Fibroblast of peridontal ligament (primary cell): ENCODE measurements at regions not wholly inside any gene's neighbourhood (a gene's known extent, or its start where the extent isn't known, plus 50 kb on each side); places are given as distances from the start of the nearest gene placed in this dataset.

Source experiments
- DNase-seq: peaks from one replicate; pipeline ENCODE4 v3.0.0-alpha.2; 2010; ENCODE audit errors: extremely low read depth

DNA sequence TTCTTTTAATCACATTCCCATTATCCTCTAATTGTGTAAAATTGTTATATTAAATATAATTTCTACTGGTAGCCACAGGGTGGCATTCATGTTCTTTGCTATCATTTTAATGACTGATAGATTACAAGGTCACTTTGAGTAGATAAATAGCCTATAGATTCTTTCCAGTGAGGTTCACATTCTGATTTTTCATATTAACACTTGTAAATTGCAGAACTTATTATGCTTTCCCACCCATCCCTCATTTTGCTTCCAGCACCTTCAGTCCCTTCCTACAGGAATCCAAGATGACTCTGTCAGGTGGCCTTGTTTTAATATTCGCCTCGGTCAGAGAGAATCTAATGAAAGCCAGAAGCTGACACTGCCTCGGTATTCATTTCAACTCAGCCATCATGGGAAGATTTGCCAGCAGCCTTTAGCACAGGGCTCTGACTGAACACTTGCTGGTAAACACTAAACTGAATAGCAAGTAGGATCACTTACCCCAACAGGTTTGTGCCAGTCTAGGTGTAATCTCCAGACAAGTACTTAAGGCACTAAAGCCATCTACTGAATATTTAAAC lies 101.2 kb upstream of the FSHR start:
- peak; percentile 48 for DNase-seq

DNA sequence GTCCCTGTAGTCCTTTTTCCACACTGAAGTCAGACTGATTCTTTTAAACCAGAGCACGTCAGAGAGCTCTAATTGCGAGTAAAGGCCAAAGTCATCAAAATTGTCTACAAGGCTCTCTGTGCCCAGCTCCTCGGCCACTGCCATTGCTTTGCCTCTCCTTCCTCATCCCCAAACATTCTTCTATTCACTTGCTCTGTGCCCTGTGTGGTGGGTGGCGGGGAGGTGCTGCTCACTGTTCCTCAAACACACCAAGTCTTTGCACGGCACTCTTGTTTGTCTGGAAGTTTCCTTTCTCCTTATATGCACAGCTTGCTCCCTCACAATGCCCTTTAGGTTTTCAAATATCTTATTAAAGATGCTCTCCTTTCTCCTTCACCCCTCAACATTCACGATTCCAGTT lies 100.1 kb upstream of the FSHR start:
- DNase-seq: no peak

GRCh38 chr2:49251766-49252165 lies 97.5 kb upstream of the FSHR start:
- peak; percentile 92 for DNase-seq

GRCh38 chr2:49251251-49251650 lies 96.9 kb upstream of the FSHR start:
- no peak for DNase-seq

DNA sequence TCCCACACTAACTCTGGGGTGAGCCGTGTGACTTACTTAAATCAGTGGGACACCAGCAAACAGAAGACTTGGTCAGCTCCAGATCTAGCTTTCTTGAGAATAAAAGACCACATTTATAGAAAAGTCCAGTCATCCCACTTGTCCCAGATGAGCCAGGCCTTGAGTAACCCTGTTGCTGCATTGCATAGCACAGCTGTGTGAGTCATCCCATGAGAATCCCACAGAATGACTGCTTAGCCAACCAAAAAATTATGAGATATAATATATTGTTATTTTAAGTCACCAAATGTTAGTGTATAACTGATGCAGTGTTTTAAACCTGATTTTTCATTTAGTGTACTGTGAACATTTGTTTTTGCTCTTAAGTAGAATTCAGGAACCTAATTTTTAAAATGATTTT lies 94.2 kb upstream of the FSHR start:
- peak; percentile 99 for DNase-seq

DNA sequence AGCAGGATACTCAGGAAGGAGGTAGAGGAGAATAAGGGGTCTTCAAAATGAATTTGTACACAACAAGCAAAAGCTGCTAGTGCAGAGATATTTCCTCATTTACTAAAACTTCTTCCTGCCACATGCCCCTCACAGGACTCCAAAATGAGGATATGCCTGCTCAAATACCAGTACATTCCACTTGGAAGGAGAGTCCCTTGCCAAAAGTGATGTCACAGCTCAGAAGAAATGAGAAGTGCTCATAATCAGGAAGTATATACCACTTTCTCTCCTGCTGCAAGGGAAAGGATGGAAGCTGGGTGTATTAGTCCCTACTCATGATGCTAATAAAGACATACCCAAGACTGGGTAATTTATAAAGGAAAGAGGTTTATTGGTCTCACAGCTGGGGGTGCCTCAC lies 87.7 kb upstream of the FSHR start:
- DNase-seq: peak; percentile 77

GRCh38 chr2:49241501-49241900 lies 87.2 kb upstream of the FSHR start:
- DNase-seq: peak; percentile 75

GRCh38 chr2:49240608-49241007 lies 86.3 kb upstream of the FSHR start:
- DNase-seq: peak; percentile 56

- DNase-seq: no peak
These were observed 84.3 kb upstream of the FSHR start for GRCh38 chr2:49238604-49238960.

DNA sequence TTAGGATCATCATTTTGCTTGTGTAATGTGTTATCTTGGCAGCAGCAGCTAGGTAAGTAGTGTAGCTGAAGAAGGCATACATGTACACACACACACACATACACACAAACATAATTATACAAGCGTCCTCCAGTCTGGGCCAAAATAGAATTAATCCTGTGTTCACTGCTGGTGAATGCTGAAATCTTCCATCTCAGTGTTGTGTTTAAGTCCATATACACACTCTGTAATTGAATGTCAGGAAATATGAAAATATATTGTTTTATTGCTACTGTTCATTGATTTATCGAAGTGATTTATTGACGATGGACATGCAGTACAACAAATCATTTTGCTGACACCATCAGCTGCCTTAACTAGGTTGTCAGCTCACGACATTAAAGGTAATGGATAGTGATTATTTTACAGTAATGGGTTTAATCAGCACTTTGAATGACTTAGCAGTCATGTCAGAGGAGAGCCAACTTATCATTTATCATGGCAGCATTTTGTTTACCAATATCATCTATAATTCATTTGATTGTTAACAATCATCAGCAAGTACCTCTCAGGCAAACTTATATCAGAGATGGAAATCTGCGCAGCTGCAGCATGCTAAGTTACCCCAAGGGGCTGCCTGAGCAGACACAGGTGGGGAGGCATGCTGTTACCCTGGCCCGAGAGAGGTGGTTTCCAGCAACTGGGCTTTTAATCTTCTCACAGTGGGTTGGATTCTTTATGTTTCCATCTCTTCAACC lies 83.7 kb upstream of the FSHR start:
- DNase-seq: no peak

GRCh38 chr2:49236316-49236715 lies 82.0 kb upstream of the FSHR start:
- DNase-seq: no peak

DNA sequence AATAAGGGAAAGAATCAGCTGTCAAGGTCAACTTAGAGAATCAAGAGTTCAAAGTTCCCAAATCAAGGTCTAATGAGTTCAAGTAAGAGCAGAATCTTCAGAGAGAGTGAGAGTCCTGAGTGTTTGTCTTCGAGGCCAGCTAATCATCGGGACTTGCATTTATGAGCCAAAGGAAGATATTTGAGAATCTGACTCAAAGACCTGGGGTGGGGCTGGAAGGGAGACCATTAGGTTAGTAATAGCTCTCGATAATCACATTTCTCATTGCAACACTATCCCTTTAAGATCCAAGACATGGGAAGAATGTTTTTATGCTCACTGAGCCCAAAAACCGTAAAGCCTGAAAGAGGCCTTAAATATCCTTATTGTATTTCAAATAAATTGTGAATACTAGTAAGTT lies 72.0 kb upstream of the FSHR start:
- DNase-seq: no peak

- peak; percentile 12 for DNase-seq
These were observed 70.8 kb upstream of the FSHR start for GRCh38 chr2:49225126-49225525.

- no peak for DNase-seq
These were observed 70.2 kb upstream of the FSHR start for GRCh38 chr2:49224426-49225010.

DNA sequence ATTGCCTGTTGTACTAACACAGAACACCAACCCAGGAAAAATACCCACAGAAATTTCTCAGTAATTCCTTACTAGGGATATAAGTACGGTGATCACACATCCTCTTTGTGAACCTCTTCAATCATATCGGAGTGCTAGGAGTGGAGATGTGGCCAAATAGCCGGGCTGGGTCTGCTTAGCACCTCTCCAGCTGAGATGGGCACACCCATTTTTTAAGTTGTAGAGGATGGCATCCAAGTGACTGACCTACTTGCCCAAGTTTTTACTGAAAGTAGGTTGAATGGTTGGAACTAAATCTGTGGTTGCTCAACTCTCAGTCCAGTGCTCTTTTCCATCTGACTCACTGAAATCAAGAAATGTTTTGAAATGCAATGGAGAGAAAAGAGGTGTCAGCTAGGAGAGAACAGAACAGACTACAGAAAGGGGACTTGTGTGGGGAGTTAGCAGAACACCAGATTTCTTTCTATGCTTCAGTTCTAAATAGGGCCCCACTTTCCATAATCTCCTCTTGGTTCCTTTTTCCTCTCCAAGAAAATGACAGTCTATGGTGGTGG lies 68.7 kb upstream of the FSHR start:
- peak; percentile 11 for DNase-seq

DNA sequence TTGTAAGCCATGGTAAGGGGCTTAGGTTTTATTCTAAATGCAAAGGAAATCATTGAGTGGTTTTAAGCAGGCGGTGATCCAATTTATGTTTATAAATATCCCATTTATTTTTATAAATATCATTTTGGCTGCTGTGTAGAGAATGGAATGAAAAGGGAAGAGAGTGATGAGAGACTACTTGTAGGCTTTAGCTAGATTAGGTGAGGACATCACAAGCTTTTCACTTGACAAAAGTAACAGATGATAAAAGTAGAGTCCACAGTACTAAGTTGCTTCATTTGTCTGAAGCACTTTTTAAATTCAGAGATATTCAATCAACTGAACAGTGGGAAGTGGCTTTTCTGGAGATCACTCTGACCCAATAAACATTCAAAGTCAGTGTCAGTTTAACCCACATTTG lies 65.4 kb upstream of the FSHR start:
- DNase-seq: no peak

DNA sequence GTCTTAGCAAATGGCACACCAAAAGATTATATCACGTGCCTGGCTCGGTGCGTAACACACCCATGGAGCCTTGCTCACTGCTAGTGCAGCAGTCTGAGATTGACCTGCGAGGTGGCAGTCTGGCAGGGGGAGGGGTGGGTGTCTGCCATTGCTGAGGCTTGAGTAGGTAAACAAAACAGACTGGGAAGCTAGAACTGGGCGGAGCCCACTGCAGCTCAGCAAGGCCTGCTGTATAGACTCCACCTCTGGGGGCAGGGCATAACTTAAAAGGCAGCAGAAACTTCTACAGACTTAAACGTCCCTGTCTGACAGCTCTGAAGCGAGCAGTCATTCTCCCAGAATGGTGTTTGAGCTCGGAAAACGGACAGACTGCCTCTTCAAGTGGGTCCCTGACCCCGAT lies 55.9 kb upstream of the FSHR start:
- no peak for DNase-seq

DNA sequence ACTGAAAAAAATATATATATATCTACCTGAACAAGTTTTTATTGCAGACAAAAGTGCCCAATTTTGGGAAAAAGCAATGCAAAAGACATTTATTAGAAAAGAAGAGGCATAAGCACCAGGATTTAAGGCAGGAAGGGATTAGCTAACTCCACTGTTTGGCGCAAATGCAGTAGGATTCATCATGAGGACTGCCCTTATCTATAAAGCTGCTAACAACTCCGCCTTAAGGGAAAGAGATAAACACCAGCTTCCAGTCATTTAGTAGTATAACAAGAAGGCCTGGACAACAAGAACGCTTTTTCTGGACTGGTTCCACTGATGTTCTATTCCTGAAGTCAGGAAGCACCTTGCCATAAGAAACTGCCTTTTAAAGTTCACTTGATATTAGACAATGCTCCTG lies 52.9 kb upstream of the FSHR start:
- DNase-seq: no peak
